HG03108 (cell line): ENCODE measurements at regions not wholly inside any gene's neighbourhood (a gene's known extent, or its start where the extent isn't known, plus 50 kb on each side); places are given as distances from the start of the nearest gene placed in this dataset.
"Not testable (repeated sequence)": the region's sequence is repeated elsewhere in the genome, so short reads cannot be mapped to it uniquely, and the experiment has no call there.

Source experiments
- ATAC-seq: cut with Tn5 transposase; IDR thresholded peaks from one replicate; pipeline ENCODE4 v1.9.1; 2021; ENCODE audit warnings: moderate library complexity; ENCODE audit not compliant: unreplicated experiment

- ATAC-seq: no peak
These were observed 1146.4 kb downstream of the NAALADL2 start for GRCh38 chr3:176005564-176005963.

DNA sequence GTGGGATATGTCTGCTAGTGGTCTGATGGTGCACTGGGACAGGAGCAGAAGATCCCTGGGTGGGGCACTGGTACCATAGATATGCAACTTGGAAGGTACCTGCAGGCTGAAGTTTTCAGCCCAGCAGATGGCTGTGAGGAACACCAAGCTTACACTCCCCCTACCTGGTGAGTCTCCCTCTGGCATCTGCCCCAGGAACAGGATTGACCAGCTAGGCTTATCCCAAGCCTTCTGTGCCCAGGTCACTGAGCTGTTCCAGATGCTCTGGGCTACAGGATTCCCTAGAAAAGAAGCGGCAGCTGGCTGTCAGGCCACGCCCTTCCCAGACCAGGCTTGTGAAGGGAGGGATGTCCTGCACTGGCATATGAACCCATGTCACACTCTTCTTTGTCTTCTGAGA is 1130.0 kb downstream of the NAALADL2 start:
- ATAC-seq: no peak

- no peak for ATAC-seq
These were observed 1129.3 kb downstream of the NAALADL2 start for GRCh38 chr3:175988401-175988800.

DNA sequence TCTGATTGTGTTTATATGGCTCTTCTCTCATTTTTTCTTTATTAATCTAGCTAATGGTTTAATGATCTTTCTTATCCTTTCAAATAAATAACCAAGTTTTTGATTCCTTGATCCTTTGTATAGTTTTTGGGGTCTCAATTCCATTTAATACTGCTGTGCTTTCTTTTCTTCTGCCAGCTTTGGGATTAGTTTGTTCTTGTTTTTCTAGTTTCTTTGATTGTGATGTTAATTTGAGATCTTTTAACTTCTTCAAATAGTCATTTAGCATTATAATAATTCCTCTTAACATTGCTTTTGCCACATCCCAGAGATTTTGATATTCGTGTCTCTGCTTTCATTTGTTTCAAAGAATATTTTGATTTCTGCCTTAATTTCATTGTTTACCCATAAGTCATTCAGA is 1126.6 kb downstream of the NAALADL2 start:
- no peak for ATAC-seq

DNA sequence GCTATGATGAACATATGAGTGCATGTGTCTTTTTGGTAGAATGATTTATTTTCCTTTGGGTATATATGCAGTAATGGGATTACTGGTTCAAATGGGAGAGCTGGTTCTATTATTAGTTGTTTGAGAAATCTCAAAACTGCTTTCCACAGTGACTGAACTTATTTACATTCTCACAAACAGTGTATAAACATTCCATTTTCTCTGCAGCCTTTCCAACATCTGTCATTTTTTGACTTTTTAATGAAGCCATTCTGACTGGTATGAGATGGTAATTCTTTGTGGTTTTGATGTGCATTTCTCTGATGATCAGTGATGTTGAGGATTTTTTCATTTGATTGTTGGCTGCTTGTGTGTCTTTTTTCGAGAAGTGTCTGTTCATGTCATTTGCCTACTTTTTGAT is 1124.2 kb downstream of the NAALADL2 start:
- no peak for ATAC-seq

GRCh38 chr3:175980486-175981090 is 1121.5 kb downstream of the NAALADL2 start:
- no peak for ATAC-seq

DNA sequence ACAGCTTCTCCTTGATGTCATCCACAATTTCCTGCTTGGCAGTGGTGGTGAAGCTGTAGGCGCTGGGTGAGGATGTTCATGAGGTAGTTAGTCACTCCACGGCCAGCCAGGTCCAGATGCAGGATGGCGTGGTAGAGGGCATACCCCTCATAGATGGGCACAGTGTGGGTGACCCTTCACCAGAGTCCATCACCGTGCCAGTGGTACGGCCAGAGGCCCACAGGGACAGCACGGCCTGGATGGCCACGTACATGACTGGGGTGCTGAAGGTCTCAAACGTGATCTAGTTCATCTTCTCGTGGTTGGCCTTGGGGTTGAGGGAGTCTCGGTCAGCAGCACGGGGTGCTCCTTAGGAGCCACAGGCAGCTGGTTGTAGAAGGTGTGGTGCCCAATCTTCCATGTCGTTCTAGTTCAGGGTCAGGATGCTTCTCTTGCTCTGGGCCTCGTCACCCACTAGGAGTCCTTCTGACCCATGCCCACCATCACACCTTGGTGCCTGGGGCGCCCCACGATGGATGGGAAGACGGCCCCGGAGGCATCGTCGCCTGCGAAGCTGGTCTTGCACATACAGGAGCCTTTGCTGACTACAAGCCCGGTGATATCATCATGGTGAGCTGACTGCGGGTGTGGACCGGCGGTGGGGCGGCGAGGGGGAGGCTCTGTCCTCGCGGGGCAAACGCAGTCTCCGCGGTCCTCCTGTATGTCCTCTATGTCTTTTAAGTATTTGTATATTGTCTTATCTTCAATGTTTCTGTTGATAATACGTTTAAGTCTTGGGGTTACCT is 1119.0 kb downstream of the NAALADL2 start:
- ATAC-seq: no peak

- no peak for ATAC-seq
These were observed 1110.3 kb downstream of the NAALADL2 start for GRCh38 chr3:175969456-175969855.

- ATAC-seq: no peak
These were observed 1105.9 kb downstream of the NAALADL2 start for GRCh38 chr3:175965036-175965435.

DNA sequence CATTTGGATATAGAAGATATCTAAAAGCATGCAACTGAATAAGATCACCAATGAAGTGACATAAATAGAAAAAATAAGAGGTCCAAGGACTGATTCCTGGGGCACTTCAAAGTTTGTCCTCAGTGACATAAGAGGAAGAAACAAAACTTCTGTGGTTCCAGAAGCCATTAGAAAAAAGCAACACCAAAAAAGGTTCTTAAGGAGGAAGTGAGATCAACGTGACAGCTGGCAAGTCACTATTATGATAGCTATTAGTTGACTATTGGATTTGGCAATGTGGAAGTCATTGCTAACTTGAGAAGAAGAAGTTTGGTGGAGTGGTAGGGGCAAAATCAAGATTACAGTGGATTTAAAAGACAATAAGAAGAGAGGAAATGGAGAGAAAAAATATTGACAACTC is 1098.3 kb downstream of the NAALADL2 start:
- ATAC-seq: no peak

- no peak for ATAC-seq
These were observed 1097.8 kb downstream of the NAALADL2 start for GRCh38 chr3:175956964-175957363.

- no peak for ATAC-seq
These were observed 1092.0 kb downstream of the NAALADL2 start for GRCh38 chr3:175951047-175951694.

DNA sequence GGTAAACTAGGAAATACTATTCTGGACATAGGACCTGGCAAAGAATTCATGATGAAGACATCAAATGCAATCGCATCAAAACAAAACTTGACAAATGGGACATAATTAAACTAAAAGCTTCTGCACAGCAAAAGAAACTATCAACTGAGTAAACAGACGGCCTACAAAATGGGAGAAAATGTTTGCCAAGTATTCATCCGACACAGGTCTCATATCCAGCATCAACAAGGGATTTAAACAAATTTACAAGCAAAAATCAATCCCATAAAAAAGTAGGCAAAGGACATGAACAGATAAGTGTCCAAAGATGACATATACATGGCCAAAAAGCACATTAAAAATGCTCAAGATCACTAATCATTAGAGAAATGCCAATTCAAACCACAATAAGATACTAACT is 1088.9 kb downstream of the NAALADL2 start:
- no peak for ATAC-seq

GRCh38 chr3:175941352-175941751 is 1082.2 kb downstream of the NAALADL2 start:
- ATAC-seq: no peak

GRCh38 chr3:175940881-175941280 is 1081.7 kb downstream of the NAALADL2 start:
- no peak for ATAC-seq

GRCh38 chr3:175940243-175940642 is 1081.1 kb downstream of the NAALADL2 start:
- ATAC-seq: no peak

GRCh38 chr3:175937367-175937766 is 1078.2 kb downstream of the NAALADL2 start:
- ATAC-seq: not testable (repeated sequence)

DNA sequence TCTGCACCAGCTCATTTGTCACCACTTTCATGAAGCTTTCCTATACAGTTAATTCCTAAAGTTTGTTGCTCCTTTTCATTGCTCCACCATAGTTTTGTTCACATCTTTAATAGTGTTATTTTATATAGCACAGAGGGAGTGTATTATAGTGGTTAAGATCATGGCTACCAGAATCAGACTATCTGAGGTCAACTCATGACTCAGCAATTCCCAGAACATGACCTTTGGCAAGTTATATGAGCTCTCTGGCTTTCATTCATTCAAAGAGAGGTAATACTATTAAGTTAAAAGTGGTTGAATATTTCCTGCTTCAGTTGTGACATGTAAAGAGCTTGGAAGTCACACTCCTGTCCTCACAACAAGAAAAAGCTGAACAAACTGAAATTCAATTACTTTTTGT is 1073.5 kb downstream of the NAALADL2 start:
- no peak for ATAC-seq

- no peak for ATAC-seq
These were observed 1060.0 kb downstream of the NAALADL2 start for GRCh38 chr3:175919133-175919532.

DNA sequence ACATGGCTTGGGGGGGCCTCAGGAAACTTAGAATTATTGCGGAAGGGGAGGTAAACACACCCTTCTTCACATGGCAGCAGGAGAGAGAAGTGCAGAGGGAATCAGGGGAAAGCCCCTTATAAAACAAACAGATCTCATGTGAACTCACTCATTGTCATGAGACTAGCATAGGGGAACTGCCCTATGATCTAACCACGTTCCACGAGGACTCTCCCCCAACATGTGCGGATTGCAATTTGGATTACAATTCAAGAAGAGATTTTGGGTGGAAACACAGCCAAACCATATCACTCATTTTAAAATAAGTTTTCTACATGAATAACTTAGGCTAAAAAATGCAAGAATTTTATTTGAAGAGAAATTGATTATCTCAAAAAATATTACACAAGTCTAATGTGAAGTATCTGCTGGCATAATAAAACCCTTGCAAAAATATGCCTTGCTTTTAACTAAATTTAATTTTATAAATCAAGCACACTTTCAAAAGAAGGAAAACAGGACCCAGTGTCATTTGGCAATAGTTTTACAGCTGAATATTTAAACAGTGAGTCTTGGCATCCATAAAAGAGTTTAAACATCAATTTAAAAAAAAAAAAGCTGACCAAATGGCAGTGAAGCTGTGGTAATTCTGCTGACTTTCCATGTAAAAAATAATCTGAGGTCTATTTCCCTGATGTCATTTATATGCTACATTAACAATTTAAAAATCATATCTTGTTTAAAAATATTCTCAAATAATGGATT is 1057.2 kb downstream of the NAALADL2 start:
- ATAC-seq: no peak

DNA sequence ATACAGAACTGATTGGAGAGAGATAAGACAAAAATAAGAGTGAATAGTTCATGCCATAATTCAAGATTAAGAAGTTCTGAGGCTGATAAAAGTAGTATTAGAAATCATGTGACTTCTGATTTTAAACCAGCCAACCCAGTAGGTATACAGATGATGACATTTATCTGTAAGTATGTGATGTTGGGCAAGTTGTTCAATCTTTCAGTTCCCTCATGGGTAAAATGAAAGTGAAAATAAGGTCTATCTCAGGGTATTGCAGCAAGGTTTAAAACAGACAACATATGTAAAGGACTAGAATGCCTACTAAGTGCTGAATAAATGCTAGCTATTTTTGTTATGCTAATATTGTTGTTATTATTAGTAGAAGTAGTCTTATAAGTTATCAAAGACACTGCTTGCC is 1055.7 kb downstream of the NAALADL2 start:
- no peak for ATAC-seq
